HEK293 (cell line): ENCODE measurements at regions not wholly inside any gene's neighbourhood (a gene's known extent, or its start where the extent isn't known, plus 50 kb on each side); places are given as distances from the start of the nearest gene placed in this dataset.

ENCODE experiments used
- HOXA7 ChIP-seq: sonication (generic); formaldehyde crosslinking; IDR thresholded peaks from 2 replicates; pipeline ENCODE4 v1.8.1; 2022; ENCODE audit warnings: missing genetic modification reagents, borderline replicate concordance
- ZEB2 ChIP-seq: fragments of 450-650 bp; formaldehyde crosslinking; IDR thresholded peaks from 2 replicates; pipeline ENCODE4 v1.5.1; 2016; ENCODE audit warnings: missing biosample characterization, missing genetic modification characterization
- ZFP37 ChIP-seq: fragments of 450-650 bp; formaldehyde crosslinking; IDR thresholded peaks from 2 replicates; pipeline ENCODE4 v1.5.1; 2016; ENCODE audit warnings: missing biosample characterization, missing genetic modification characterization
- ZNF175 ChIP-seq: fragments of 450-650 bp; formaldehyde crosslinking; IDR thresholded peaks from 2 replicates; pipeline ENCODE4 v1.5.1; 2016; ENCODE audit warnings: missing biosample characterization, missing genetic modification characterization
- ZNF501 ChIP-seq: fragments of 450-650 bp; formaldehyde crosslinking; IDR thresholded peaks from 2 replicates; pipeline ENCODE4 v1.5.1; 2016; ENCODE audit warnings: missing biosample characterization, missing genetic modification characterization
- ZNF521 ChIP-seq: fragments of 450-650 bp; formaldehyde crosslinking; IDR thresholded peaks from 2 replicates; pipeline ENCODE4 v1.5.1; 2017; ENCODE audit warnings: missing biosample characterization, mild to moderate bottlenecking, missing genetic modification characterization
- ZNF549 ChIP-seq: fragments of 450-650 bp; IDR thresholded peaks from 2 replicates; pipeline ENCODE4 v1.5.1; 2018; ENCODE audit warnings: missing biosample characterization, missing genetic modification characterization, mild to moderate bottlenecking, inconsistent platforms, moderate library complexity
- ZNF571 ChIP-seq: fragments of 450-650 bp; formaldehyde crosslinking; IDR thresholded peaks from 2 replicates; pipeline ENCODE4 v1.5.0; 2017; ENCODE audit warnings: missing biosample characterization, missing genetic modification characterization
- ZNF654 ChIP-seq: fragments of 450-650 bp; formaldehyde crosslinking; IDR thresholded peaks from 2 replicates; pipeline ENCODE4 v1.5.1; 2016; ENCODE audit warnings: low read depth, missing biosample characterization, missing genetic modification characterization
- ZNF76 ChIP-seq: fragments of 450-650 bp; formaldehyde crosslinking; IDR thresholded peaks from 2 replicates; pipeline ENCODE4; 2016; ENCODE audit warnings: low read depth, missing biosample characterization, missing genetic modification characterization, borderline replicate concordance
- ZNF777 ChIP-seq: fragments of 450-650 bp; formaldehyde crosslinking; IDR thresholded peaks from 2 replicates; pipeline ENCODE4 v1.5.1; 2017; ENCODE audit warnings: missing biosample characterization, missing genetic modification characterization, borderline replicate concordance
- ZNF785 ChIP-seq: fragments of 450-650 bp; formaldehyde crosslinking; IDR thresholded peaks from 2 replicates; pipeline ENCODE4 v1.5.1; 2016; ENCODE audit warnings: missing biosample characterization, missing genetic modification characterization
- TF ChIP-seq, protein P1 (sequence below): fragments of 450-650 bp; formaldehyde crosslinking; IDR thresholded peaks from 2 replicates; pipeline ENCODE4 v1.5.1; 2016; ENCODE audit warnings: missing biosample characterization, missing genetic modification characterization
- TF ChIP-seq, protein P2 (sequence below): fragments of 450-650 bp; formaldehyde crosslinking; IDR thresholded peaks from 2 replicates; pipeline ENCODE4 v1.5.1; 2017; ENCODE audit warnings: missing biosample characterization, missing genetic modification characterization

- TF ChIP-seq ZNF521 (tag by site-specific recombination) (no peak), ZFP37 (tag by site-specific recombination) (no peak), ZNF777 (tag by site-specific recombination) (no peak), HOXA7 (no peak), ZNF175 (tag by site-specific recombination) (no peak), ZEB2 (no peak), ZNF654 (tag by site-specific recombination) (no peak), ZNF571 (tag by site-specific recombination) (no peak), ZNF549 (tag by site-specific recombination) (no peak), ZNF785 (tag by site-specific recombination) (no peak), ZNF76 (tag by site-specific recombination) (no peak), ZNF501 (tag by site-specific recombination) (no peak)
- TF ChIP-seq, protein P1, sequence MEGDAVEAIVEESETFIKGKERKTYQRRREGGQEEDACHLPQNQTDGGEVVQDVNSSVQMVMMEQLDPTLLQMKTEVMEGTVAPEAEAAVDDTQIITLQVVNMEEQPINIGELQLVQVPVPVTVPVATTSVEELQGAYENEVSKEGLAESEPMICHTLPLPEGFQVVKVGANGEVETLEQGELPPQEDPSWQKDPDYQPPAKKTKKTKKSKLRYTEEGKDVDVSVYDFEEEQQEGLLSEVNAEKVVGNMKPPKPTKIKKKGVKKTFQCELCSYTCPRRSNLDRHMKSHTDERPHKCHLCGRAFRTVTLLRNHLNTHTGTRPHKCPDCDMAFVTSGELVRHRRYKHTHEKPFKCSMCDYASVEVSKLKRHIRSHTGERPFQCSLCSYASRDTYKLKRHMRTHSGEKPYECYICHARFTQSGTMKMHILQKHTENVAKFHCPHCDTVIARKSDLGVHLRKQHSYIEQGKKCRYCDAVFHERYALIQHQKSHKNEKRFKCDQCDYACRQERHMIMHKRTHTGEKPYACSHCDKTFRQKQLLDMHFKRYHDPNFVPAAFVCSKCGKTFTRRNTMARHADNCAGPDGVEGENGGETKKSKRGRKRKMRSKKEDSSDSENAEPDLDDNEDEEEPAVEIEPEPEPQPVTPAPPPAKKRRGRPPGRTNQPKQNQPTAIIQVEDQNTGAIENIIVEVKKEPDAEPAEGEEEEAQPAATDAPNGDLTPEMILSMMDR (tag by site-specific recombination): no peak
- TF ChIP-seq, protein P2, sequence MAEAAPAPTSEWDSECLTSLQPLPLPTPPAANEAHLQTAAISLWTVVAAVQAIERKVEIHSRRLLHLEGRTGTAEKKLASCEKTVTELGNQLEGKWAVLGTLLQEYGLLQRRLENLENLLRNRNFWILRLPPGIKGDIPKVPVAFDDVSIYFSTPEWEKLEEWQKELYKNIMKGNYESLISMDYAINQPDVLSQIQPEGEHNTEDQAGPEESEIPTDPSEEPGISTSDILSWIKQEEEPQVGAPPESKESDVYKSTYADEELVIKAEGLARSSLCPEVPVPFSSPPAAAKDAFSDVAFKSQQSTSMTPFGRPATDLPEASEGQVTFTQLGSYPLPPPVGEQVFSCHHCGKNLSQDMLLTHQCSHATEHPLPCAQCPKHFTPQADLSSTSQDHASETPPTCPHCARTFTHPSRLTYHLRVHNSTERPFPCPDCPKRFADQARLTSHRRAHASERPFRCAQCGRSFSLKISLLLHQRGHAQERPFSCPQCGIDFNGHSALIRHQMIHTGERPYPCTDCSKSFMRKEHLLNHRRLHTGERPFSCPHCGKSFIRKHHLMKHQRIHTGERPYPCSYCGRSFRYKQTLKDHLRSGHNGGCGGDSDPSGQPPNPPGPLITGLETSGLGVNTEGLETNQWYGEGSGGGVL (tag by site-specific recombination): no peak
Observed at GRCh38 chr14:105987563-105987962, 461.2 kb downstream of the TMEM121 start.
